HL-60 (cell line): ENCODE measurements at regions not wholly inside any gene's neighbourhood (a gene's known extent, or its start where the extent isn't known, plus 50 kb on each side); places are given as distances from the start of the nearest gene placed in this dataset.

Experiments
- GABPA ChIP-seq: IDR thresholded peaks from 2 replicates; pipeline ENCODE4 v1.6.1; 2012; ENCODE audit warnings: low read depth
- POLR2AphosphoS5 ChIP-seq: IDR thresholded peaks from 2 replicates; pipeline ENCODE4 v1.6.1; 2012; ENCODE audit warnings: low read depth
- TF ChIP-seq, protein P1 (sequence below): IDR thresholded peaks from one replicate; pipeline ENCODE4 v1.5.1; 2011; ENCODE audit warnings: low read length, control low read depth, inconsistent platforms; ENCODE audit not compliant: insufficient read depth

DNA sequence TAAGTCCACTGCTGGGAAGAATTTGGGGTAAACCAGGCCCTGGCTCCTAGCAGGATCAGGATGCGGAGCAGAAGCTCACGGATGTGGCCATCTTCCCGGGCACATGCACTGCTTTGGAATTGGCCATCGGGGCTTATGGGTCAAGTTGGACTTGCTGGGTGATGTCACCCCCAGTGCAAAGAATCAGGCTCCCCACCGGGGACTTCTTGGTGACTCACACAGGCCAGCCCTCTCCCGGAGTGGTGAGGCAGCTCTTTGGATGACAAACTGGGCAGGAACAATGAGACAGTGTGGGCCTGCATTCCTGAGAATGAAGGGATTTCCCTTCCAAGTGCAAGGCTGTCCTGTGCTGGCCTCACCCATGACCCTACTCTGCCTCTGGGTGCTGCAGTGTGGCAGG lies 128.8 kb upstream of the ANO1 start:
- TF ChIP-seq, protein P1, sequence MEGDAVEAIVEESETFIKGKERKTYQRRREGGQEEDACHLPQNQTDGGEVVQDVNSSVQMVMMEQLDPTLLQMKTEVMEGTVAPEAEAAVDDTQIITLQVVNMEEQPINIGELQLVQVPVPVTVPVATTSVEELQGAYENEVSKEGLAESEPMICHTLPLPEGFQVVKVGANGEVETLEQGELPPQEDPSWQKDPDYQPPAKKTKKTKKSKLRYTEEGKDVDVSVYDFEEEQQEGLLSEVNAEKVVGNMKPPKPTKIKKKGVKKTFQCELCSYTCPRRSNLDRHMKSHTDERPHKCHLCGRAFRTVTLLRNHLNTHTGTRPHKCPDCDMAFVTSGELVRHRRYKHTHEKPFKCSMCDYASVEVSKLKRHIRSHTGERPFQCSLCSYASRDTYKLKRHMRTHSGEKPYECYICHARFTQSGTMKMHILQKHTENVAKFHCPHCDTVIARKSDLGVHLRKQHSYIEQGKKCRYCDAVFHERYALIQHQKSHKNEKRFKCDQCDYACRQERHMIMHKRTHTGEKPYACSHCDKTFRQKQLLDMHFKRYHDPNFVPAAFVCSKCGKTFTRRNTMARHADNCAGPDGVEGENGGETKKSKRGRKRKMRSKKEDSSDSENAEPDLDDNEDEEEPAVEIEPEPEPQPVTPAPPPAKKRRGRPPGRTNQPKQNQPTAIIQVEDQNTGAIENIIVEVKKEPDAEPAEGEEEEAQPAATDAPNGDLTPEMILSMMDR = no peak
- TF ChIP-seq GABPA (no peak), POLR2AphosphoS5 (no peak)
